HG03439 (cell line): ENCODE measurements at regions not wholly inside any gene's neighbourhood (a gene's known extent, or its start where the extent isn't known, plus 50 kb on each side); places are given as distances from the start of the nearest gene placed in this dataset.

Experiments
- ATAC-seq: cut with Tn5 transposase; IDR thresholded peaks from one replicate; pipeline ENCODE4 v1.9.1; 2021; ENCODE audit warnings: mild to moderate bottlenecking, moderate library complexity; ENCODE audit not compliant: unreplicated experiment

DNA sequence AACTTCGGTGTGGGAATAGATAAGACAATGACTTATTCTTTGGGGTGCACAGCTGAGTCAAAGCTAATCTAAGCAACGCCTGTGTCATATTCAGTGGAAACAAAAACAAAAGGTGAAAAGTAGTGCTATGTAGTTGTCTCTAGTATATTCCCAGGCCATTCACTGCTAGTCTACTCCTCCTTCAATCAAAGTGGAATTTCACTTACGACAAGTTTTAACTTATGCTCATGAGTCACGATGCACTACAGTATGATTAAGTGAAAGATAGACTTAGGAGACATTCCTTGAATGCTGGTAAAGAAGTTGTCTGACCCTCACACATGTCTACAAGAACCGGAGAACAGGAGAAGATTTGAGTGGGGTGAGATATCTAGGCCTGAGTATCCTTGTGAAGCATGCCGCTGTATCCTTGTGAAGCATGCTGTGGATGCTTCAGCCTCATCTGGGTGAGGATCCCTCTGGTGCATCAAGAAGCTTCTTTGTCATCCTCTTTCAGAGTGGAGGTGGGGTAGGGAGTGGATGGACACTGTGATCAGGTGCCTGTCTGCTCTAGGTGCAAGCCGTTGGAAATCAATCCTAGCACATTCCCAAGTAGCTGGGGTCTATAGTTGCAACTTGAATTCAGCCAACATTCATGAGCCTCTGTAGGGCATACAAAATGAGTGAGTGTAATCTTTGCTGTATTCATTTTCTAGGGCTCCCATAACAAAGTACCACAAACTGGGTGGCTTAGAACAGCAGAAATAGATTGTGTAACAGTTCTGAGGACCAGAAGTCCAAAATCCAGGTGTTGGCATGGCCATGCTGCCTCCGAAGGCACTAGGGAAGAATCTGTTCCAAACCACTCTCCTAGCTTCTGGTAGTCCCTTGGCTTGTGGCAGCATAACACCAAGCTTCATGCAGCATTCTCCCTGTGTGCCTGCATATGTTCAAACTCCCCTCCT, 173.5 kb upstream of the FN1 start:
- no peak for ATAC-seq

DNA sequence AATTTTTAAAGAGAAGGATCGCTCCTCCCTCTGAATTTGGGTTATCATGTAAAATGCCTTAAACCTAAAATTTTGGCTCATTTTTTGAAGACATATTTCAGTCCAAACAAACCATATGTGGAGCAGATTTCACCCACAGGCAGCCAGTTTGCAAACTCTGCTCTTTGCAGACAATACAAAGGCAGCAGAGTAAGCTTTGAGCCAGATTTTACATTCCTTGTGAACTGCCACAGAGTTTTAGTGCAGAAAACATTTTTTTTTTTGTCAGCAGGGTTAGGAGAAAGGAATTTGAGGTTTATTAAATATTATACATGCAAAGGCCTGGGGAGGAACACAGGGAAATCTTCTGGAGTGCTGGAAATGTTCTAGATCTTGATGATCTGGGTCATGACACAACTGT, 171.9 kb upstream of the FN1 start:
- no peak for ATAC-seq

- ATAC-seq: no peak
Measured at GRCh38 chr2:215606219-215606618, 170.4 kb upstream of the FN1 start.

GRCh38 chr2:215605214-215605613, 169.3 kb upstream of the FN1 start:
- no peak for ATAC-seq

- no peak for ATAC-seq
Measured at GRCh38 chr2:215604606-215605005, 168.7 kb upstream of the FN1 start.

GRCh38 chr2:215603440-215603839, 167.6 kb upstream of the FN1 start:
- no peak for ATAC-seq

DNA sequence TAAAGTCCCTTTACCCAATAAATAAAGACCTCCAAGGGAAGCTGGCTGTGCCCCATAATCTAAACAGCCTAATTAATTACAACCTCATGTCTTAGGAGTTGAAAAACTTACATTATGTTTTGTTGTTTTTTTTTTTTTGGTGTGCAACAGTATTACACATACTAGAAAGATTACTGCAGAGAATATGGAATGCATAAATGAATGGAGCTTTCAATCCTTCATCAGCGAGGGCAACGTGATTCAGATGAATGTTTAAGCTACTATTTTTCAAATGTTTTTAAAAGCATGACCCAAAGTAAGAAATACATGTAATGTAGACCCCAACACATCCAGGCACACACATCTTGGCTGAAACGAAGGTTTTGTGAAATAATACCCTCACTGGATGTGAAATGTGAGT, 167.1 kb upstream of the FN1 start:
- no peak for ATAC-seq

DNA sequence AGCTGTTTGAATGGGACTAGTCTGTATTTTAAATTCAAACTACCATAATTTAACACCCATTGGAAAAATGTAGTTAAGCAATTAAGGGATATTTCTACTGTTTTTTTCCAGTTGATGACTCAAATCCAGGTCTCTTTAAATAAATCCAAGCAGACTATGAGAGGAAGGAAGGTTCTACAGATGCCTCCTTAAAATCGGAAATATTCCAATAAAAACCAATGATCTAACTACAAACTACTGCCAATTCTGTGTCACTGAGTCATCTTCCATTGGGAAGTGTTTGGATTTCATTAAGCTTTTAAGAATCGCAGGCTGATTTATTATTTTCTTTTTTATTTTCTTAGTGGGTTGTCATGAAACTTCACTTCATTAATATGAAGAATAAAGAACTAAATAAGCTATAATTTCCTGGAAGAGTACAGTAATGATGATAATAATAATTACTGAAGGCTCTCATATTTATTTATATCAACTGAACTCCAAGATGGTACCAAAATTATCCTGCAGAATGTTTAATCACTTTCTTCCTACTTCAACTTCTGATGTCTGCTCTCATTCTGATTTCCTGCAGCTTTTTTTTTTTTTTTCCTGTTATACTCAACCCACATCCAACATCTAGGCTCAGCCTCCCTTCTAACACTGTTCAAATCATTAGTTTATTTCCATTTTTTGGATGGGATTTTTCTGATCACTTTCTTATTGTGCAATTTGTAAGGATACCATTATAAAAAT, 166.3 kb upstream of the FN1 start:
- no peak for ATAC-seq

DNA sequence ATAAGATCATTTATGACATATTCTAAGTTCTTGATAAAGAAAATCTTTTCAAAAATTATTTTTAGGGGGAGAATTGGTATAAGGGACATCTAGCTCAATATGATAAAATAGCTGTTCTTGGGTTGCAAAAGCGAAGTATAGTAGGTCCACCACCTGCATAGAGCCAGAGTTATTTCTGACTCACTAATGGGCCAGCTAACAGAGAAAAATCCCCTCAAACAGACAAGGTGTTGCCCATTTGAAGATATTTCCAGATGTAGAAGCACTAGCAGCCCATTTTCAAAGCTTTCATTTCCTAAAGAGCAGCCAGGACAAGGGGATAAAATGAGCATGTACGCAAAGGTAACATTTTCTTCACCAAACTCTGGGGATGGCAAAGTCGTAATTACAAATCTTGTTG, 165.7 kb upstream of the FN1 start:
- no peak for ATAC-seq

DNA sequence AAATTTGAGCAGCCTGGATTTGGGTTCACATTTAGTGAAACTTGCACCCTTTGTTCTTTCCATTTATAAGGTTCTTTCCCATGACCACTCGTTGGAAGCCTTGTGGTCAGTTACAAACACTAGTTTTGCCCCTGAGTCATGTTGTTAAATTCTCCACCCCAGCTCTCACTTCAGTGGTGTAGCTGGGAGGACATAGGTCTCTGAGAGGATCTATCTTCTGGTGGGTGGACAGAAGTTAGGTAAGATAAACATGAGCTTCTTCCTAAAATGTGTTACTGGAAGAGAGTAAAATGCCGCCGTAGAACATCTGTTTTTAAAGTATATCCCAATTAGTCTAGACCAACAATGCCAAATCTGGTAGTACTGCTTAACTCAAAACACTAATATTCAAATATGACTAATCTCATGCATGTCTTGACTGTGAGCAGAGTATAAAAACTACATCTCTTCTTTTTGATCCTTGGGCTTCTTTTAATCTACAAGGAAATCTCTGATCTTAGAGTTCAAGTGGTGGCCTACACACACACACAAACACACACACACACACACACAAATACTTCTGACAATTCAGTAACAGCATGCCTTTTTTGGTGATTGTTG, 162.6 kb upstream of the FN1 start:
- no peak for ATAC-seq

DNA sequence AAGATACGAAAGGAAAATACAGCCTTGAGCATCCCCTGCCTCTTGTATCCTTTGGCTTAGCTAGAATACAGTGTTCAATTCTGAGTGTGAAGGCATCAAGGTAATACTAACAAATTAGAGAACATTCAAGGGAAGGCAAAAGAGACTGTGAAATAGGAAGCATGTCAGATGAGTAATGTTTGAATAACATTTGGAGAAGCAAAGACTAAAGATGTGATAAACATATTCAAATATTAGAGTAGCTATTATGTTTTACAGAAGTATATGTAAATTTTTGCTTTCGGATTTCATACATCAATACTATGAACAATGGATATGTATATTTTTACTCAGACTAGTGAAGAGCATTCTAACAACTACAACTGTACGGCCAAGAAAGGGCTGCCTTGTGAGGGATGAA, 161.7 kb upstream of the FN1 start:
- ATAC-seq: no peak

DNA sequence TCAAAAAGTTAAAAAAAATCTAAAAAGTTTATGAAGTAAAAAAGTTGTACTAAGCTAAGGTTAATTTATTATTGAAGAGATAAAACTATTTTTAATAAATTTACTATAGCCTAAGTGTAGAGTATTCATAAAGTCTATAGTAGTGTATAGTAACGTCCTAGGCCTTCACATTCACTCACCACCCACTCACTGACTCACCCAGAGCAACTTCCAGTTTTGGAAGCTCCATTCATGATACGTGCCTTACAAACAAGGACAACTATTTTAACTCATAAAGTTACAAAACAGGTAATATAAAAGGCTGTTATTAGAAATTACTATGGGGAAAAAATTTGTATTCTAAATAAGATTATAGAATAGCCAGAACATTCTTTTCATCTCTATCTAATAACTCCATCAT, 158.9 kb upstream of the FN1 start:
- ATAC-seq: no peak

DNA sequence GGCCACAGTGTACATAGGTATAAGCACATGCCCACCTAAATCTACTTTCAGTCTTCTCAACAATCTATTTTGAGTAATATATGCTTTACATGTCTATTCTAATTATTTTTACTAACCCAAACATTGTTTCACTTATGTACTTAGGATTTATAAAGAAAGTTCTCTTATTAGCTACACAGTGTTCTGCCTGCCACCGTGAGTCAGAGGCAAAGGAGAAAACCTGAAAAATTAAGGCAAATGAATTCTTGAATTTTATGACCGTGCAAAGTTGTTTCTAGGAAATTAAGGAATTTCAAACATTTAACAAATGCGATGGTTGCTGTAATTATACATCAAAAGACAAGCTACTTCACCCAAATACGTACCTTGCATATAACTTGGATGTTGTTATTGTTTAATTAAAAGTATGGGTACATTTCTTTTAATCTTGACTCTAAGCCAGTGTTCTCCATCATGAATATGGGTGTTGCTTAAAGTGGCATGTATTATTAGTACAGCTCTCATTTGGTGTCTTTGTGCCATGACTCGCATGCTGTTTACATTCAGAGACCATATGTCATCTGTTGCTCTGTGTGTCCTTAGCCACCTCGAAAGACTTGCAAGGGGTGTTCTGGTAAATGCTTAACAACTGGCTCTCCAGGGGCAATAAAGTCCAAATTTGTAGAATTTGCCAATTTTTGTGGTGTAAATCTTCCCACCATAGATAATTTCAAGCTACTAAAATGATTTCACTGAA, 154.3 kb upstream of the FN1 start:
- no peak for ATAC-seq

GRCh38 chr2:215583881-215584280, 148.0 kb upstream of the FN1 start:
- no peak for ATAC-seq

- no peak for ATAC-seq
Measured at GRCh38 chr2:215579809-215580208, 143.9 kb upstream of the FN1 start.

DNA sequence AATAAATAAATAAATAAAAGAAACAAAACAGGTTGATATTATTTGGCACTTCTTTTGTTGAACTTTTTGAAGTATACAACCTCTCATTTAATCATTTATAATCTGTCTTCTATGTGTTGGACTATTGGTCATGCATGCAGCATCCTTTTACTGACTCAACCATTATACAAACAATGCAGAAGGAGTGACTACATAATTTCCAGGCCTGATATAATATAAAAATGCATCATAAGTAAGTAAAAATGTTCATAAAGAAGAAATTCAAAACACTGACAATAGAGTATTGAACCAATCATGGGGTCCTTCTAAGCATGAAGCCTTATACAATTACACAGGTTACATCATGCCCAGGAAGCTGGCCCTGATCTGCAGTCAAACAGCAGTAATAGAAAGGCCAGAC, 141.5 kb upstream of the FN1 start:
- ATAC-seq: no peak

DNA sequence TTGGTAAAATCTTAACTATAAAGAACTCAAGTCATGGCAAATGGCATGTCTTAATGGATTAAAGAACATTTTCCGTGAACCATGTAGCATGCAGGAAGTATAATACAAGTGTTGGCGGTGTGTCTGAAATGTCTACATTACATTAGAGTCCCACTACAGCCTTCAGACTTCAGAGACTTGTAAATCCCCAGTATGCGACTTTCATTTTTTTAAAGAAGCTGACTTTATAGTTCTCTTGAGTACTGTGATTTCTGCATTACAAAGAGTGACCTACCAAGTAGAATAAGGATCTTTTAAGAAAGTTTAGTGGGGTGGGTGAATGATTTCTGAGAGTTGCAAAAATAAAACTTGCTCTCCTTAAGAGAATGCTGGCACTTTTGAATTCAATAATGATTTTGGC, 140.7 kb upstream of the FN1 start:
- no peak for ATAC-seq

- no peak for ATAC-seq
Measured at GRCh38 chr2:215573496-215573895, 137.6 kb upstream of the FN1 start.

- ATAC-seq: no peak
Measured at GRCh38 chr2:215572341-215572848, 136.5 kb upstream of the FN1 start.

DNA sequence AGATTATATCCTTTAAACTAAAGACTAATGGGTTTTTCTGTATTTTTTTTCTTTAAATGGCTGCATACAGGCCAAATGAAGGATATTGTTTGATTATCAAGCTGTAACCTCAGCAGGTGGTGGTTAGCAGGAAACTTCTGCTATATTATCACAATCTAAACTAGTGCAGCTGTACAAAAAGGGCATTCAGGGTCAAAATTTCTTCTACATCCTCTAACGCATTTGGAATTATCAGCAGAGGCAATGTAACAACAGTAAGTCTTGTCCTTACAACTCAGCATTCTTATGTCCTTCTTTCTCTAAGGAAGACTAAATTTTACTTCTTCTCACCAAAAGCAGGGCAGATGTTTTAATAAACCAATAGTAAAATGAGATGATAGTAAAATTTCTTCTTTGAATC, 135.8 kb upstream of the FN1 start:
- ATAC-seq: no peak

DNA sequence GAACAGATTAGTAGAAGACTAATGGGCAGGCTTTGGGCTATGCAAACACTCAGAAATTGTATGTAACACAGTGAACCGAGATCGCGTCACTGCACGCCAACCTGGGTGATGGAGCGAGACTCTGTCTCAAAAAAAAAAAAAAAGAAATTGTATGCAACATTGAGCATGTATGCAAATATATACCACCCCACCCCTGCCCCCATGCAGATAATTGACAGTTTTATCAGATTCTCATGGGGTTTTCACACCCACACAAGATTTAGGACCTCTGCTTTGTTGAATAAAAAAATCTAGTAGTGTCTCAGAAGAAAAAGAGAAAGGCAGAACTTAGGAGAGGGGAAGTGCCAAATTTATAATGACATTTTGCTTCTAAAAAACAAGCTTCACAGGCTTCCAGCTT, 131.6 kb upstream of the FN1 start:
- ATAC-seq: no peak
